ENCODE measurements at regions not wholly inside any gene's neighbourhood (a gene's known extent, or its start where the extent isn't known, plus 50 kb on each side); places are given as distances from the start of the nearest gene placed in this dataset.

DNA sequence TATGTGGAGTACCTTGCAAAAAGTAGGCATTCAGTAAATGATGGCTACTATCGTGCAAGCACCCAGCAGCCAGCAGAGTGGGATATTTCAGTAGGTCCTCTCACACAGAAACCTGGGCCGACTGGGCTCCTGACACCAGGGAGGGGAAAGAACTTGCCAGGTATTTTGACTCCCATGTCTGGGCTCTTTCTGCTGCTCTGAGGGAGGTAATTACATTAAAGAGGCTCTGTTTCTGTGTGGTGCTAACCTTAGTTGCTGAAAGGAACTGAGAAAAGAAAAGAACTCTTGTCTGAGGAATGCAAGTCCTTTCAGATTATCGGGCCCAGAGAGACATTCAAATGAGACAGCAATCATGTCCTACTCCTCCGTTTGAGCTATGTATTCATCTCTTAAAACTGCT is 175.8 kb upstream of the MTMR8 start:
- Mint-ChIP-seq H3K27ac (peak overlapping the region in 2 of 3 experiments; percentile 35 to 70; a peak in 1 of 7 replicates), H3K36me3 (ENCODE audit: insufficient read depth in 1 of 3, low read depth in 3 of 3) (peaks cover 10 to 19% (median 17%) of the 10 kb centered on the region in 3 experiments), H3K27me3 (ENCODE audit: low read depth) (peaks cover 2% of the 10 kb centered on the region; the same call in 1 of the 2 replicates), H3K4me3 (no peak overlapping the region; a peak in 1 of 5 replicates), H3K9me3 (peaks cover 73 to 78% of the 10 kb centered on the region in 2 experiments), H3K4me1 (peaks cover 13 to 14% of the 10 kb centered on the region in 2 experiments)
- no peaks in the 10 kb centered on the region for H4K20me1 ChIP-seq (ENCODE audit: control insufficient read depth, insufficient read depth, insufficient read length)
- H3K18ac ChIP-seq (ENCODE audit: insufficient read length, low read depth, low read length): no peak overlapping the region
- no peaks in the 10 kb centered on the region for H3K4me1 ChIP-seq (ENCODE audit: insufficient read depth, low read length)
- no peak overlapping the region for H4K91ac ChIP-seq (ENCODE audit: insufficient read length, low read depth, low read length)
- H2BK15ac ChIP-seq (ENCODE audit: low read depth, low read length): no peak overlapping the region
- TF ChIP-seq, protein P1, sequence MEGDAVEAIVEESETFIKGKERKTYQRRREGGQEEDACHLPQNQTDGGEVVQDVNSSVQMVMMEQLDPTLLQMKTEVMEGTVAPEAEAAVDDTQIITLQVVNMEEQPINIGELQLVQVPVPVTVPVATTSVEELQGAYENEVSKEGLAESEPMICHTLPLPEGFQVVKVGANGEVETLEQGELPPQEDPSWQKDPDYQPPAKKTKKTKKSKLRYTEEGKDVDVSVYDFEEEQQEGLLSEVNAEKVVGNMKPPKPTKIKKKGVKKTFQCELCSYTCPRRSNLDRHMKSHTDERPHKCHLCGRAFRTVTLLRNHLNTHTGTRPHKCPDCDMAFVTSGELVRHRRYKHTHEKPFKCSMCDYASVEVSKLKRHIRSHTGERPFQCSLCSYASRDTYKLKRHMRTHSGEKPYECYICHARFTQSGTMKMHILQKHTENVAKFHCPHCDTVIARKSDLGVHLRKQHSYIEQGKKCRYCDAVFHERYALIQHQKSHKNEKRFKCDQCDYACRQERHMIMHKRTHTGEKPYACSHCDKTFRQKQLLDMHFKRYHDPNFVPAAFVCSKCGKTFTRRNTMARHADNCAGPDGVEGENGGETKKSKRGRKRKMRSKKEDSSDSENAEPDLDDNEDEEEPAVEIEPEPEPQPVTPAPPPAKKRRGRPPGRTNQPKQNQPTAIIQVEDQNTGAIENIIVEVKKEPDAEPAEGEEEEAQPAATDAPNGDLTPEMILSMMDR (conservative IDR thresholded peaks at IDR 0.05): no peak
- H2AFZ ChIP-seq (ENCODE audit: low read length): no peak overlapping the region
- no CpG with 5 or more reads among the region's 4 CpGs for WGBS (ENCODE audit: extremely low coverage, insufficient read length, low lambda C conversion rate)
- H3K56ac ChIP-seq (ENCODE audit: insufficient read length, low read depth, low read length): no peak overlapping the region
- peak; percentile 27 for DNase-seq
- H2AK5ac ChIP-seq (ENCODE audit: insufficient read length, low read length): no peak overlapping the region
- H2BK120ac ChIP-seq (ENCODE audit: low read depth, low read length, poor library complexity, severe bottlenecking): no peak overlapping the region
- H3K23me2 ChIP-seq (ENCODE audit: insufficient read length, low read depth, low read length, poor library complexity, severe bottlenecking): no peaks in the 10 kb centered on the region
- H3K14ac ChIP-seq (ENCODE audit: insufficient read depth, low read length): no peak overlapping the region
- H3K27me3 ChIP-seq (ENCODE audit: insufficient read depth, low read length): no peaks in the 10 kb centered on the region
- H3K23ac ChIP-seq (ENCODE audit: insufficient read length, low read depth, low read length): no peak overlapping the region
- no peaks in the 10 kb centered on the region for H3K79me2 ChIP-seq (ENCODE audit: insufficient read depth, low read length)
- no peak overlapping the region for H4K5ac ChIP-seq (ENCODE audit: insufficient read length, low read depth, low read length)
- H2BK12ac ChIP-seq (ENCODE audit: insufficient read length, low read depth, low read length): no peak overlapping the region
- H4K8ac ChIP-seq (replicated peaks; ENCODE audit: insufficient read length, low read depth, low read length): no peak overlapping the region
- H2BK5ac ChIP-seq (ENCODE audit: insufficient read length, low read length): no peak overlapping the region
- no peak overlapping the region for H2BK20ac ChIP-seq (ENCODE audit: low read depth, low read length, poor library complexity, severe bottlenecking)
- no peak overlapping the region for H3K9ac ChIP-seq (ENCODE audit: extremely low read depth, insufficient read length, low read length)
- H3K79me1 ChIP-seq (ENCODE audit: insufficient read depth, low read depth, low read length, poor library complexity, severe bottlenecking): no peaks in the 10 kb centered on the region
- H3T11ph ChIP-seq (ENCODE audit: low read length): no peak overlapping the region
- no peak overlapping the region for H3K4ac ChIP-seq (ENCODE audit: low read depth, low read length)
- H3K27ac ChIP-seq (ENCODE audit: insufficient read length, low read depth, low read length): no peak overlapping the region
- peaks cover 12% of the 10 kb centered on the region for H3K9me3 ChIP-seq (ENCODE audit: control insufficient read depth, low read depth, low read length)
- no peak overlapping the region for H3K4me2 ChIP-seq (ENCODE audit: insufficient read depth, insufficient read length, low read length)
